HepG2 (cell line): ENCODE measurements at regions not wholly inside any gene's neighbourhood (a gene's known extent, or its start where the extent isn't known, plus 50 kb on each side); places are given as distances from the start of the nearest gene placed in this dataset.

Source experiments
- ATAC-seq: fragments of 200-7000 bp; cut with Tn5 transposase; 3 replicates; pipeline ENCODE4 v1.9.1; 2020; ENCODE audit warnings: mild to moderate bottlenecking, moderate library complexity
- BruUV-seq: library from RNA; stranded (reverse); fragments of 400-500 nt; replicated peaks from 2 replicates; lab custom pipeline; 2021; lab: Mats Ljungman, UMichigan
- CTCF ChIA-PET: fragments of 300-600 bp; formaldehyde crosslinking; extraction: SDS; loops from one replicate; lab custom pipeline; 2021; ENCODE audit warnings: low total read pairs, inconsistent platforms, low intra/inter-chr PET ratio; lab: Yijun Ruan, JAX
- POLR2A ChIA-PET: fragments of 350-600 bp; sonication (Branson Sonifier 250); formaldehyde crosslinking; loops from one replicate; lab custom pipeline; 2020; ENCODE audit warnings: antibody characterized with exemption, inconsistent platforms; lab: Yijun Ruan, JAX
- DNase-seq: peaks from one replicate; pipeline ENCODE4 v3.0.0-alpha.2; 2015; ENCODE audit warnings: low spot score
- FAIRE-seq: peaks from 3 replicates; lab custom pipeline; 2011; peaks lifted over from hg19 to GRCh38; lab: Jason Lieb, UNC
- H2AFZ ChIP-seq: one replicate; pipeline ENCODE4 v1.6.1; 2011; ENCODE audit warnings: low read length, inconsistent platforms
- H3K27ac ChIP-seq: fragments of 300-600 bp; 3 replicates; pipeline ENCODE4 v1.8.0; 2011; ENCODE audit warnings: mixed run types, mild to moderate bottlenecking, mixed read lengths, low read length, inconsistent platforms; ENCODE audit not compliant: insufficient read depth; ENCODE audit errors: extremely low read length
- H3K27me3 ChIP-seq, 2 experiments: fragments of 200-600 bp in 1 of 2; 2 replicates in 1 of 2; 3 replicates in 1 of 2; pipeline versions ENCODE4 v1.6.0 to v1.8.0; 2011; ENCODE audit warnings: low read length in 2 of 2, mild to moderate bottlenecking in 2 of 2, moderate library complexity in 2 of 2, inconsistent platforms in 1 of 2; ENCODE audit not compliant: insufficient read depth in 2 of 2, control insufficient read depth in 1 of 2
- H3K36me3 ChIP-seq, 2 experiments: fragments of 200-600 bp in 1 of 2; replicated peaks in 1 of 2; 2 replicates in 1 of 2; 3 replicates in 1 of 2; pipeline versions ENCODE4 v1.5.1 to v1.8.0; 2011; ENCODE audit warnings: low read length in 2 of 2, inconsistent platforms in 1 of 2; ENCODE audit not compliant: insufficient read depth in 2 of 2, control insufficient read depth in 1 of 2
- H3K4me1 ChIP-seq: 2 replicates; pipeline ENCODE4 v1.5.1; 2012; ENCODE audit warnings: low read length, inconsistent platforms; ENCODE audit not compliant: insufficient read depth
- H3K4me2 ChIP-seq: 2 replicates; pipeline ENCODE4 v1.6.0; 2011; ENCODE audit warnings: low read depth, low read length, inconsistent platforms
- H3K4me3 ChIP-seq, 3 experiments: fragments of 200-600 bp in 1 of 3; sonication (generic), shearing (Covaris generic) in 1 of 3; replicated peaks in 1 of 3; 2 replicates each; pipeline ENCODE4 v1.5.1; 2011 to 2016; ENCODE audit warnings: low read length in 3 of 3, inconsistent platforms in 2 of 3, low read depth in 2 of 3, mild to moderate bottlenecking in 2 of 3, control low read depth in 1 of 3, mixed read lengths in 1 of 3; ENCODE audit not compliant: insufficient read depth in 1 of 3
- H3K79me2 ChIP-seq: one replicate; pipeline ENCODE4 v1.6.1; 2011; ENCODE audit warnings: low read length, inconsistent platforms; ENCODE audit not compliant: insufficient read depth
- H3K9ac ChIP-seq: 2 replicates; pipeline ENCODE4 v1.6.0; 2011; ENCODE audit warnings: mild to moderate bottlenecking, low read depth, low read length, inconsistent platforms; ENCODE audit not compliant: insufficient read depth
- H3K9me3 ChIP-seq: 2 replicates; pipeline ENCODE4 v1.5.1; 2012; ENCODE audit warnings: mild to moderate bottlenecking, low read length
- H4K20me1 ChIP-seq: 2 replicates; pipeline ENCODE4 v1.6.0; 2011; ENCODE audit warnings: inconsistent platforms, mild to moderate bottlenecking, low read length, moderate library complexity; ENCODE audit not compliant: insufficient read depth
- AHR ChIP-seq: IDR thresholded peaks from 2 replicates; pipeline ENCODE4 v1.6.1; 2018; ENCODE audit warnings: missing genetic modification reagents, missing compliant biosample characterization
- GMEB2 ChIP-seq: IDR thresholded peaks from 2 replicates; pipeline ENCODE4 v1.6.1; 2016; ENCODE audit warnings: missing biosample characterization, missing genetic modification reagents, low read depth
- HNRNPLL ChIP-seq: fragments of 200-400 bp; formaldehyde crosslinking; IDR thresholded peaks from 2 replicates; pipeline ENCODE4 v1.6.1; 2017; ENCODE audit warnings: mild to moderate bottlenecking, low read depth, low read length; ENCODE audit not compliant: poor library complexity, severe bottlenecking
- MTF2 ChIP-seq: sonication (generic); formaldehyde crosslinking; IDR thresholded peaks from 2 replicates; pipeline ENCODE4 v1.5.0; 2020; ENCODE audit warnings: missing genetic modification reagents, borderline replicate concordance
- YEATS4 ChIP-seq: sonication (generic); formaldehyde crosslinking; IDR thresholded peaks from 2 replicates; pipeline ENCODE4 v1.4.0; 2020; ENCODE audit warnings: missing genetic modification reagents, borderline replicate concordance
- ZBTB33 ChIP-seq: sonication (generic); formaldehyde crosslinking; IDR thresholded peaks from 2 replicates; pipeline ENCODE4 v1.4.0; 2020; ENCODE audit warnings: missing genetic modification reagents
- ZNF180 ChIP-seq: sonication (generic); formaldehyde crosslinking; IDR thresholded peaks from 2 replicates; pipeline ENCODE4 v1.4.0; 2020; ENCODE audit warnings: low read depth, missing genetic modification reagents, borderline replicate concordance
- ZNF790 ChIP-seq: sonication (generic); formaldehyde crosslinking; IDR thresholded peaks from 2 replicates; pipeline ENCODE4 v1.8.0; 2022; ENCODE audit warnings: missing genetic modification reagents, mild to moderate bottlenecking, borderline replicate concordance
- ZSCAN30 ChIP-seq: sonication (generic); formaldehyde crosslinking; IDR thresholded peaks from 2 replicates; pipeline ENCODE4 v1.5.0; 2020; ENCODE audit warnings: mild to moderate bottlenecking, missing genetic modification reagents
- WGBS: methylation state at CpG from one replicate; pipeline ENCODE4 v1.1.6; 2017; ENCODE audit warnings: low lambda C conversion rate; 5-methylcytosine and 5-hydroxymethylcytosine counted together
- in situ Hi-C: cut with HindIII; loops from 2 replicates; pipeline ENCODE4 v1.10.0; 2017; ENCODE audit warnings: low pct_unique_long_range_greater_than_20kb; ENCODE audit not compliant: extremely low pct_ligation_motif_present
- intact Hi-C: fragments of 100-400 bp; cut with micrococcal nuclease; formaldehyde crosslinking; loops from one replicate; pipeline ENCODE4 v1.10.0; 2022; ENCODE audit not compliant: unreplicated experiment
- TF ChIP-seq, protein P1 (sequence below): IDR thresholded peaks from 2 replicates; pipeline ENCODE4 v1.6.1; 2016; ENCODE audit warnings: low read depth, missing genetic modification reagents, missing compliant biosample characterization

GRCh38 chr5:30856242-30856641, 337.2 kb upstream of the CDH6 start:
- H3K9ac ChIP-seq, result no peak overlapping the region
- FAIRE-seq, result no peak
- no peaks in the 10 kb centered on the region for H3K4me1 ChIP-seq
- WGBS, result 24% methylated on average over 3 of the region's 3 CpGs
- no peak overlapping the region for H3K4me3 ChIP-seq
- H3K27me3 ChIP-seq, result no peaks in the 10 kb centered on the region
- no peaks in the 10 kb centered on the region for H4K20me1 ChIP-seq
- intact Hi-C loops (no loop called here), in situ Hi-C loops (no loop called here)
- BruUV-seq, result no TSS peak
- no peak overlapping the region for H2AFZ ChIP-seq
- H3K9me3 ChIP-seq, result no peaks in the 10 kb centered on the region
- no peak overlapping the region for H3K4me2 ChIP-seq
- H3K27ac ChIP-seq, result no peak overlapping the region
- CTCF ChIA-PET, result no interaction called here
- DNase-seq, result no peak
- POLR2A ChIA-PET, result no interaction called here
- no peaks in the 10 kb centered on the region for H3K79me2 ChIP-seq
- no peaks in the 10 kb centered on the region for H3K36me3 ChIP-seq
- no peak for ATAC-seq
- TF ChIP-seq ZNF790 (no peak), ZNF180 (CRISPR knock-in tag) (no peak), YEATS4 (CRISPR knock-in tag) (no peak), ZSCAN30 (CRISPR knock-in tag) (no peak), AHR (CRISPR knock-in tag) (no peak), ZBTB33 (no peak), GMEB2 (CRISPR knock-in tag) (no peak), MTF2 (CRISPR knock-in tag) (no peak), HNRNPLL (no peak)
- TF ChIP-seq, protein P1, sequence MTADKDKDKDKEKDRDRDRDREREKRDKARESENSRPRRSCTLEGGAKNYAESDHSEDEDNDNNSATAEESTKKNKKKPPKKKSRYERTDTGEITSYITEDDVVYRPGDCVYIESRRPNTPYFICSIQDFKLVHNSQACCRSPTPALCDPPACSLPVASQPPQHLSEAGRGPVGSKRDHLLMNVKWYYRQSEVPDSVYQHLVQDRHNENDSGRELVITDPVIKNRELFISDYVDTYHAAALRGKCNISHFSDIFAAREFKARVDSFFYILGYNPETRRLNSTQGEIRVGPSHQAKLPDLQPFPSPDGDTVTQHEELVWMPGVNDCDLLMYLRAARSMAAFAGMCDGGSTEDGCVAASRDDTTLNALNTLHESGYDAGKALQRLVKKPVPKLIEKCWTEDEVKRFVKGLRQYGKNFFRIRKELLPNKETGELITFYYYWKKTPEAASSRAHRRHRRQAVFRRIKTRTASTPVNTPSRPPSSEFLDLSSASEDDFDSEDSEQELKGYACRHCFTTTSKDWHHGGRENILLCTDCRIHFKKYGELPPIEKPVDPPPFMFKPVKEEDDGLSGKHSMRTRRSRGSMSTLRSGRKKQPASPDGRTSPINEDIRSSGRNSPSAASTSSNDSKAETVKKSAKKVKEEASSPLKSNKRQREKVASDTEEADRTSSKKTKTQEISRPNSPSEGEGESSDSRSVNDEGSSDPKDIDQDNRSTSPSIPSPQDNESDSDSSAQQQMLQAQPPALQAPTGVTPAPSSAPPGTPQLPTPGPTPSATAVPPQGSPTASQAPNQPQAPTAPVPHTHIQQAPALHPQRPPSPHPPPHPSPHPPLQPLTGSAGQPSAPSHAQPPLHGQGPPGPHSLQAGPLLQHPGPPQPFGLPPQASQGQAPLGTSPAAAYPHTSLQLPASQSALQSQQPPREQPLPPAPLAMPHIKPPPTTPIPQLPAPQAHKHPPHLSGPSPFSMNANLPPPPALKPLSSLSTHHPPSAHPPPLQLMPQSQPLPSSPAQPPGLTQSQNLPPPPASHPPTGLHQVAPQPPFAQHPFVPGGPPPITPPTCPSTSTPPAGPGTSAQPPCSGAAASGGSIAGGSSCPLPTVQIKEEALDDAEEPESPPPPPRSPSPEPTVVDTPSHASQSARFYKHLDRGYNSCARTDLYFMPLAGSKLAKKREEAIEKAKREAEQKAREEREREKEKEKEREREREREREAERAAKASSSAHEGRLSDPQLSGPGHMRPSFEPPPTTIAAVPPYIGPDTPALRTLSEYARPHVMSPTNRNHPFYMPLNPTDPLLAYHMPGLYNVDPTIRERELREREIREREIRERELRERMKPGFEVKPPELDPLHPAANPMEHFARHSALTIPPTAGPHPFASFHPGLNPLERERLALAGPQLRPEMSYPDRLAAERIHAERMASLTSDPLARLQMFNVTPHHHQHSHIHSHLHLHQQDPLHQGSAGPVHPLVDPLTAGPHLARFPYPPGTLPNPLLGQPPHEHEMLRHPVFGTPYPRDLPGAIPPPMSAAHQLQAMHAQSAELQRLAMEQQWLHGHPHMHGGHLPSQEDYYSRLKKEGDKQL (CRISPR knock-in tag), result no peak
- TF ChIP-seq, all 625 proteins: peak for 0
